ENCODE measurements at regions not wholly inside any gene's neighbourhood (a gene's known extent, or its start where the extent isn't known, plus 50 kb on each side); places are given as distances from the start of the nearest gene placed in this dataset.
"Not testable (repeated sequence)": the region's sequence is repeated elsewhere in the genome, so short reads cannot be mapped to it uniquely, and the experiment has no call there.

DNA sequence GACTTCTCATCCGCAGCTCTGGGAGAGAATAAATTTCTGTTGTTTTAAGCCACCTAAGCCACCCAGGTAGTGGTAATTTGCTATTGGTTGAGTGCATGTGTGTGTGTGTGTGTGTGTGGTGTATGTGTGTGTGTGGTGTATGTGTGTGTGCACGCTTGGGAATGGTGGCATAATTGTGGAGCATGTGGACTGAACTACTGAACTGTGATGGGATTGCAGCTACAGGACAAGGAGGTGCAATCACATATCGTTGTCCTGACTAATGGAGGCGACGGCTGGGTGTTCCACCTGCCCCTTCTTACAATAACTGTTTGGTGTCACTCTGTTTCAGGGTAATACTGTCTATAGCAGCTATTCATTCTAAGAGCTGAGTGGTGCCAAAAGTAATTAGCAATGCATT lies 448.7 kb upstream of the PFKP start:
- no peak for DNase-seq

DNA sequence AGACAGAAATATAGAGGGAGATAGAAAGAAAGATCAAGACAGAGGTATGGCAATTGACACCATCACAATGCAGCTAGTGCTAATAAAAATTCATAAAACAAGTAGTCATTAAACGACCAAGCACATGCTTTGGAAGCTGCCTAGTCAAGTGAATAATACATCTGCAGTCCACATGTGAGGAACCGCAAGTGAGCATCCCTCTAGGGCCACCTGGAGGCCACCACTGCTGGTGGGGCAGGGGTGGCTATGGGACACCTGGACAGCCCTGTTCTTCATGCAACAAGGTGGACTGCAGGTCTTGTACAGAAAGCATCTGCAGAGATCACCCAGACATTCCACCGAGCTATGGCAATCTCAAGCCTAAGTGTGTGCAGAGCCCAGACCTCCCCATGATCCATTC lies 451.1 kb upstream of the PFKP start:
- no peak for DNase-seq

DNA sequence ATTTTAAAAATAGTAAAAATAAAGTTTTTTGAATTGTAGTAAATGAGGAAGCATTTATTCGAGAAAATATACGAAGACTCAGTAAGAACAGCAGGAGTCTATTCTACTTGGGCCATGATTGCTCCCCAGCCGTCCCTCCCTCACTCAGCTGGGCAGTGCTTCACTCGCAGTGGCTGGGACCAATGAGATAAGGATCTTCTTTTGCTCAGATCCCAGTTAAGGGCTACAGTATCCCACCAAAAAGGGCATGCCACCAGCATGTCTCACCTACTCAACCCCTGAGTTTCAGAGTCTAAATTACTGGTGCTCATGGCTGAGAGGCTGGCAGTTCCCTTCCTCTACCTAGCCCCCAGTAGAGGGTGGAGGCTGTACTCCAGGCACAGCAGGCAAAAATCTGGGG lies 455.7 kb upstream of the PFKP start:
- no peak for DNase-seq

DNA sequence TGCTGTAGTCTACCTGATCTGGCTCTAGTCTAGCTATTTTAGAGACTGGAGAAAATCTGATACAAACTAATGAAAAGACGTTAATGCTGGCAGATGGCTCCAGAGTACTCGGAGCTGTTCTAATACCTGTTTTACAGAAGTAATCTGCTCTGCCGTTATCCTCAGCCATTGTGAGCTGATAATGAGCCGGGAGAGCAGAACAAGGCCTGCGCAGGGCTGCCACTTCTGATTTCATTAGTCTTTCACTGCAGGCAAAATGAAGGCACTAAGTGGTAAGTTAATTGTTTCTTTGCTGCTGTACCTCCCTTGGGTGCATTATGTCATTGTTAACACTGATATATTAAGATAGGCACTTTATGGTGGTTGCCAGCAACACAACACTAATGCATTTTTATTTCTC lies 456.4 kb upstream of the PFKP start:
- no peak for DNase-seq

DNA sequence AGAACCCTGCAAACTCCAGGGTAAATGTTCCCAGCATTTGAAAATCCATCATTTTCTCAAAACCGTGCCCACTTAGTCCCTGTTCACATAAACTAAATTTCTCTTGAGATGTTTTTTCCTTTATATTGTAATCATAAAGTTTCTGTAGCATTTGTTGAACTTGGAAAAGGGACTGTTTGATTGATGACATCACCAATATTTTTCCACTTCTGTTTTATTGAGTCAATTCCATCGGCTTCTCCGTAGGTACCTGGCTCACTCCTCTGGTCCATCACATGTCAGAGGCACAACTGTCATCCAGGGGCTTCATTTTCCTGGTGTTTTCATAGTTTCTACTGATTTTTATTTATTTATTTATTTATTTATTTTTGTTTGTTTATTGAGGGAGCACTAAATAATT lies 462.5 kb upstream of the PFKP start:
- DNase-seq = no peak

DNA sequence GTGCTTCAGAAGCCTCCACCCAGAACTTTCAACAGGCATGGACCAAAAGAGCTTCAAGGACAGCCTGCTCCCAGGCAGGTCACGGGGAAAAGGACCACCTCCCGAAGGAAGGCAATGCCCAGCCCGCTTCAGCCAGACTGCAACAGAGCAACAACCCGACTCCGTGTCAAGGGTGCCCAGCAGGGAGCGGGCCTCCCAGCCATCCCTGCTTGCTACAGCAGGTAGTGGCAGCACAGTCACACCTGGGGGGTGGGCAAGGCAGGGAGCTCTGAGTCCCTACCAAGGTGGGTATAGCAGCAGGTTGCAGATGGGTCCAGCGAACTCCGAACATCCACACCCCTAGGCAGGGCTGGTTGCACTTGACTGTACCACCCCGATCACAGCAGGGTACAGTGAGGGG lies 467.8 kb upstream of the PFKP start:
- DNase-seq = no peak

DNA sequence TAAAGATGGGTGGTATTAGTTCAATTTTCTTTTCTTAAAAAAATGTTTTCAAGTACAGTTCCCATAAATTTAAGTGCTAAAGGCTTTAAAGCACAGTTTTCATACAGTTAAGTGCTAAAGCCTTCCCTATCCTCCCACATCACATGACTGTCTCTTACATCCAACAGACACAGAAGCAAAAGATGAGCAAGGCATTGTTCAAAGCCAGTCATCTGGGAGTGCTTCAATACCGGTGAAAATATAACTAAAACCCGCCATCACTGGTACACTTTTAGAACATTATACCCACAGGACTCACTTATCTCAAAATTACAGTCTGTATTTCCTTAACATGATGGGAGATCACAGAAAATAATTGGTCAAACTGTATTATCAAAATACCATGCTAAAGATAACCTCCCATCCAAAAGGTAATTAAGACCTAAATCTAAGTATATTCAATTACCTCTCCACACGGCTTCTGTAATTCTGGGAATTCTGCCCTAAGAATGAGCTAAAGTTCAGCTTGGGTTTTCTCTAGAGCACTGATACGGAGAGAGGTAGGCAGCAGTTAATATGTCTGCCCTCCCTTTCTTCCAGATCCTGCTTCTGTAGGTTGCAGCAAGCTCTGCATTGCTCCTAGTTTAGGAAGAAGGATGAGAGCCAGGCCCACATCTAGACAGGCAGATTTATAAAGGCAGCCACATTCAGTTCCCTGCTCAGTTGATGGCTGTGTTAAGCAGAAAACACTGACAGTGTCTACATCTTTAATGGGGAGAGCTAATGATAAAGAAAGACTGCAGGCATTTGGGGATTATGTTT lies 474.8 kb upstream of the PFKP start:
- no peak for DNase-seq

DNA sequence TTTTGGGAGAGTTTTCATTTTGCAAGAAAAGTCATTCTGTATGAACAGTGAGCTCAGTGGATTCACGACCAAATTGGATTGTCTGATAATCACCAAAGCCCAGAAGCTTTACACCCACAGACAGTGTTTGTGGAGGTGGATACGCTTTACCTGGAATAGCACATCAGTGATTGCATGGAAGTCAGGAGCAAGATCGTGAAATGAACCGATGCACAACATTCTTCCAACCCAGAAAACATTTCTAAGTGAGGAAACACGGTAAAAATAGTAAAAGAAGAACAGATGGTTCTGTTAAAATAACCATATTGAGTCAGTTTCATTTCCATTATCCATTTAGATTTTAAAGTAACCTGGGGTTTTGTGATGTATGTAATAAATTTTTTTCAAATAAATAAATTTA lies 478.2 kb upstream of the PFKP start:
- no peak for DNase-seq

DNA sequence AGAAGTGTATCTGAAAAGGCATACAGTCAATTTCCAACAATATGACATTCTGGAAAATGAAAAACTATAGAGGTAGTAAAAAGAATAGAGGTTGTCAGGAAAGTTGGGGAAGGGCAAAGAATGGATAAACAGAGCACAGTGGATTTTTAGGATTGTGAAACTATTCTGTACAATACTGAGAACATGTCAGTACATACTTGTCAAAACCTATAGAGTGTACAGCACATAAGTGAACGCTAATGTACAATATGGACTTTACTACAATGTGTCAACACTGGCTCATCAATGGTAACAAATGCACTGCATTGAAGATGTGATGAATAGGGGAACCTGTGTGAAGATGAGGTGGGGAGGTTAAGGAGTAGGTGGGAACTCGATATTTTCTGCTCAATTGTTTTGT lies 483.0 kb upstream of the PFKP start:
- DNase-seq = no peak

DNA sequence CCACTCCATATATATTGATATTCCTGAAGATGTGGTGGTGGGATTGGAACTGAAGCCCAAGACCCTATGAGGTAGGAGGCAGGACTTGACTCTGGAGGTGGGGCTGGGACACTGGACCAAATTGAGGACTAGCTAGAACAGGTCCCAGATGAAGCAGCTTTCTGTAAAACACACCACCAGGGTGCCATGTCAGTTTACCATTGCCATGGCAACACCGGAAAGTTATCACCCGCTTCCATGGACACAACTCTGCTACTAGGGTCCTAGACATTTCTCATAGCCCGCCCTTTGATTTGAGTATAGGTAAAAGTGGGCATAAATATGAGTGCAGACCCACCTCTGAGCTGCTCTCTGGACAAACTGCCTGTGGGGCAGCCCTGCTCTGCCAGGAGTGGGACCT lies 490.5 kb upstream of the PFKP start:
- DNase-seq = no peak

DNA sequence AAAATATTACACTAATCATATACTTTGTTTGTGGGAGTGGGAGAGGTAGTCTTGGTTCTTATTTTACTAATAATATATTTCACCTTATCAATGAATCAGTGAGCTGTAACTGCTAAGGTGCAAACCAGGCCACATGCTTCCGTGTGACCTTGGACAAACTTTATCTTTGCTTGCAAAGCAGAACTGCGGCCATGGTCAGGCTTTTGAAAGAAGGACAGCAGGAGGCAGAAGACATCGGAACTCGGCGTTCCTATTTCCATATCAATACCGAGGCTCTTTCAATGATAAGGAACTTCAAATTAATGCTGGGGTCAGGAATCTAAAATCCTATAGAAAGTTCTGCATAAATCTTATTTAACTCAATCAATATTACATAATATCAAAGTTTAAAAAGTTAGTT lies 491.9 kb upstream of the PFKP start:
- no peak for DNase-seq

DNA sequence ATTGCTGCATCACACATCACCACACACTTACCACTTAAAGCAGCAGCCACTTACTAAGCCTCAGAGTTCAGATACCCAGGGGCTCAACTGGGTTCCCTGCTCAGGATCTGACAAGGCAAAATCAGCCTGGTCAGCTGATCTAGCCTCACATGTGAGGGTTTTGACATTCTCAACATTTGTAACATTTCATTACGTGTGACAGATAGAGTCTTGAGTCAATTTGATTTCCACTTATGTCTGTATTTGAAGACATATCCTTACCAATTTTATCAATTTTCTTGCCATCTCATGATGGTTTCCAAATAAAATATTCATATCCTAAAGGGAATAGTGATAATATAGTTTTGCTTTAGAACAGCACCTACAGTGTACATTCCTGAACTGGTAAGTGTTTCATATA lies 494.7 kb upstream of the PFKP start:
- no peak for DNase-seq

DNA sequence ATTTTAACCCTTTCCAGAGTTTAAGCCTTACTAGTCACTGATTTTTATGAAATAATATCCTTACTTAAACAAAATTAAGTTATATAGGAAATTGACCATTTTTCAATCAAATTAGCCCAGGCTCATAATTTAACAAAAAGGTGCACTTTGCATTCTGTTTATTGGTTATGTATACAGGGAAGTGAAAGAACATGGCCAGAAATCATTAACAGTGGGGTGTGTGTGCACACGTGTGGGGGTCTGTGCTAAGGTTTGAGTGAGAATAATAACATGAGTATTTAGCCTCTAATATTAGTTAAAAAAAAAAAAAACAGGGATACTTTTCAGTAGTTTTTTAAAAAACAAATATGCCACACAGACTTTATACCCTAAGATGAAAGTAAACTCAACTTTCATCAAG lies 510.5 kb upstream of the PFKP start:
- no peak for DNase-seq

DNA sequence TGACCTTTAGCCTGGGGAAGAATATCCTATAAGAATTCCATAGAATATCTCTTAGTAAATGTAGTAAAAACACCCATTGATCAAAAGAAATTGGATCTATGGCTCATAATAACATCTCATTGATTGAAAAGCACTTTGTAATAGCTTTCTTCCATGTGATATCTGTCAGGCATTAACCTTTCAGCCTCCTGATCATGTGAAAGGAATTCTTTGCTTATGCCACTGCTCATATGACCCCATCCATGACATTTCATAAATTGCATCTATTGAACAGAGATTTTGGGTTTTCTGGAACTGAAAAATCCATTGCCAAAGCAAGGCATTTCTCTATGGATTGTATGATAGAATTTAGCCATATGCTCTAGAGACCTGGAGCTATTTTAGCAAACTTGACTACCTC lies 519.3 kb upstream of the PFKP start:
- DNase-seq = no peak

DNA sequence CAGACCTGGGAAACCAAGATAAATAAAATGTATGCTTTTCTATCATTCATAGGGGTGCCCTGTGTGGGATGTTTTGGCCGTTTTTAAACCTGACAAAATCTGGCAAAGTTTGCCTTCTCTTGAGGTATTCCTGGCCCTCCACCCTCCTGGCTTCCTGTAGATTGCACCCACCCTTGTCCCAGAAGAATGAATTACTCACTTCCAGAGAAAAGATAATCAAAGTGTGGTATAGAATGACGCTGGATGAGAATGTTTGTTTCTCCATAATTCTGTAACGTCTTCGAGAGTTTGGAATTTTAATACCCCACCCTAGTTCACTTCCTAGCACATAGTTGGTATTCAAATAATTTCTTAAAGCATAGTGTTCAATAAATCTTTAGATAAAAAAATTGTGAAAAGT lies 519.7 kb upstream of the PFKP start:
- no peak for DNase-seq

DNA sequence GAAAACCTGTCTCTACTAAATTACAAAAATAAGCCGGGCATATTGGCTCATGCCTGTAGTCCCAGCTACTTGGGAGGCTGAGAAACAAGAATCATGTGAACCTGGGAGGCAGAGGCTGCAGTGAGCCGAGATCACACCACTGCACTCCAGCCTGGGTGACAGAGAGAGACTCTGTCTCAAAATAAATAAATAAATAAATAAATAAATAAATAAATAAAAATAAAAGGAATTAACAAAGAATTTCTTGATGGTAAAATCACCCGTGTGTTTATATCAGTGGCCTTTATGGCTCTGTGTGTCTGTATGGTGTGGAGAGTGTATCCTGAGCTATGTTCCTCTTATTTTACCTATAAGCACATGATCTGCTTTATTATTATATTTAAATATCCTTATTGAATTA lies 520.5 kb upstream of the PFKP start:
- DNase-seq = not testable (repeated sequence)

DNA sequence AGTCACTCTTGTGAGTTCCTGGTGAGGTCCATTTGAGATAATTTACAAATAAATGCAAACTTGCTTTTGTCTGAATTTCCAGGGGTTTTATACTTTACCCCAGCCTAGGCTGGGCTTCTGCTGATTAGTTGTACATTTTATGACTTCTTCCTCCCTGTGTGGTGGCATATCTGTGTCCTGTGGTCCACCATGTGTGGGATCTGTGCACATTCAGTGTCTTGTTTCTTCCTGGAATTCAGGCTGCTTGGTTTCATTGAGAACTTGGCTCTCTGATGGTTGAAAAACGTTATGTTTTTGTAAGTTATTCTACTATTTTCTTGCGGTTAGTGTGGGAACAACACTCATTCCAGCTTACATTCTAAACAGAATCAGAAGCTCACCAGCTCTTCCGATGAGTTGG lies 523.4 kb upstream of the PFKP start:
- no peak for DNase-seq

DNA sequence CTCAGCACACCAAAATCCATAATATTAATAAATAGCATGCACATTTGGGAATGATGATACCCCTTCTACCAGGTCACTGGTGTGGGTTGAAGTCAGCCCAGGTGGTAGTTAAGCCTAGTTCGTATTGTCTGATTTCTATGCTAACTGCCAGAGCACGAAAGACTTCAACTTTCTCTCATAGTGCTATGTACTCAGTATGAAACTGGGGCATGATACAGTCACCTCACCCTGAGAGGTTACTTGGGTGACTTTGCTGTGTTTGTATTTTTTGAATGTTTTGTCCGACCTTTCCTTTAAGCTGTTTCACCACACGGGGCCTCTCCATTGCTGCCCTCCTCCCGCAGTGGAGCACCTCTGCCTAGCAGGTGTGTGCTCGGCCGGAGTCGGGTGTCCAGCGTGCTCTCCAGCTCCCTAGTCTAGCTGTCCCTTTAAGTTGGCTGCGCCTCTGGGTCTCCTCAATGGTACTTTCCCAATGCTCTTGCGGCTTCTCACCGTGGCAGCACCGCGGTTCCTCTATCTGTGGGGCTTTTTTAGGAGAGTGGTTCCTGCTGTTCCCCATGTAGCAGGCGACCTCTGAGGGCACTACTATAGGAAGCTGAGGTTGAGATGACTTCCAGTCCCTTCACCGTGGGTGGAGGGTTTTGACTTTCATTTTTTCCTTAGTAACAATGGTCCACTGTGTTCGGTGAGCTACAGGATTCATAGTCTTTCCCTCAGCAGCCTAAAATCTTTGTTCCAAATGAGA lies 524.0 kb upstream of the PFKP start:
- DNase-seq = no peak

DNA sequence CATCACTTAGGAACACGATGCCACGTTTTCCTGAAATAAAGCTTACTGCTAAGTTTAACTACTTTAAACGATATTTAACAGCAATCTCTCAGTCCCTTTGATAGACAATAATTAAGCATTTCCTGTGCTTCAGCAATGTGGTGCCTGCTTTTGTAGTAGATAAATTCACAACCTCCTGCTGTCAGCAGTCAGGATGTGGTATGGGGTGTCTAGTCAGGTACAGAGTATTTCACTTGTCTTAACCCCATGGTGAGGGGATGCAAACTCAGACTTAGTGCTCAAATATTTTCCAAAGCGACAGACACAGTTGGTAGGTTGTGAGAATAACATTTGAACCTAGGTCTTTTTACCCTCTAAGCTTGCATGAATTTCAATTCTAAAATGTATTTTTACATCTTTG lies 526.2 kb upstream of the PFKP start:
- DNase-seq = no peak

DNA sequence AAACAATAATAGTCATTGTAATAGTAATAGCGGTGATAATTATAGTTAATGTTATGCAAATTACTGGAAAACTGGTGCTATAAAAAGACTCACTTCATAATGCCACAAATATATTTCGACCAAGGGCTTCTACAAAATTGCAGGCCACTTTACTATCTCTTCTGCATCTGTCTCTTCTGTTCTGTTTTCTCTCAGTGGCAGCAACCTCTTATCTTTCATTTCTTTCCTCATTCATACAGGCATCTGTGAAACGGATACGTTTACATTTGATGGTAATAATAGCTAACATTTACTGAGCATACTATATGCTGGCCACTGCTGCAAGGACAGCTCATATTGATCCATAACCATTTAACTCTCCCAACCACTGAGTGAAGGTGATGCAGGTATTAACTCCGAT lies 537.4 kb upstream of the PFKP start:
- DNase-seq = no peak

DNA sequence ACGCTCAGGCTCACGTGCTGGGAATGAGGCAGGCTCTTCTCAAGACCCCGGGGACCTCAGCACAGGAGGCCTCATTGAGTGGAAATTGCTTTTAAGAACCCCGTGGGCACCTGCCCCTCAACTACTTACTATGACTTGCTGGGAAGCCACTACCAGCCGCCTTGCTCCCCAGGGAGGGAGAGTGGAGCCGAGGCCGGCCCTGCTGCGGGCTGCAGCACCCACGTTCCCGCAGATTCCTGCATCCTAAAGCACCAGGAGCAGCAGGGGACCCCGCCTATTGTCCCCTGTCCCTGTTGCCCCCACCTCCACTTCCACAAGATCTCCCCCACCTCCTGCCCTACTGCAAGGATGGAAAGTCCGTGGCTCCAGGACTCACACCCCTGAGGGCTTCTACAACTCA lies 541.6 kb upstream of the PFKP start:
- DNase-seq = no peak

DNA sequence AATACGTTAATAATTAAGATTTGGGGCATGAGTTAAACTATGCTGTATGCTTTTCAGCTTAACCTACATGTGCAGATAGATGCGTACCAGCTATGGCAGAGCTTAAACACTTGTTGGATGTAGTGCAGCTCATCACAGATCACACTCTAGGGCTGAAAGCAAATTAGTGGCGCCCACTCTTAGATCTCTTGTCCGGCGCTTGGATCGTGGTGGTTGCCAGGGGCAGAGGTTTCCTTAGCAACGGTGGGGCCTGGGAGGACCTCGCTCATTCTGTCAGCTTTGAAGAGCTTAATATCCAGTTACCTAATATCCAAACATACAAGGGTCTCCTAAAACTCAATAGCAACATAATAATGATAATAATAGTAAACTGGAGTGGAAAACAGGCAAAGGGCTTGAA lies 548.2 kb upstream of the PFKP start:
- DNase-seq = no peak

DNA sequence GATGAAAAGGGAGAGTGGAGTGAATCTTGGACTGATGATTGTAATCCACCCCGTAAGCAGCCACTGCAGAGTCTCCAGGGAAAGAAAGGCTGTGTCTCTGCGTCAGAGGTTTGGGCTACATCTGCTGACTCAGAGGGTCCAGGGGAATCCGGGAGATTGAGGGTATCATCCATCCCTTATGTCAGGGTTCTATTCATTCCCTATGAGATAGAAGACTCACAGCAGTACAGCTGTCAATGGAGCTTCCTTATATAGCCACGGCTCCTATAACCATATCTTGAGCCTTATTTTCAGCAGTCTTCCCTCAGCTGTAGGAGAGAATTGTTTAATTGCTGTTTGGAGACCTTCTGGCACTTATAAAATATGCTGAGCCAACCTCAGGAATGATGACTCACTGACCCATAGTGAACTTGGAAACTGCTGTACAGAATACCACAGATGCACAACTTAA lies 558.2 kb upstream of the PFKP start:
- no peak for DNase-seq

DNA sequence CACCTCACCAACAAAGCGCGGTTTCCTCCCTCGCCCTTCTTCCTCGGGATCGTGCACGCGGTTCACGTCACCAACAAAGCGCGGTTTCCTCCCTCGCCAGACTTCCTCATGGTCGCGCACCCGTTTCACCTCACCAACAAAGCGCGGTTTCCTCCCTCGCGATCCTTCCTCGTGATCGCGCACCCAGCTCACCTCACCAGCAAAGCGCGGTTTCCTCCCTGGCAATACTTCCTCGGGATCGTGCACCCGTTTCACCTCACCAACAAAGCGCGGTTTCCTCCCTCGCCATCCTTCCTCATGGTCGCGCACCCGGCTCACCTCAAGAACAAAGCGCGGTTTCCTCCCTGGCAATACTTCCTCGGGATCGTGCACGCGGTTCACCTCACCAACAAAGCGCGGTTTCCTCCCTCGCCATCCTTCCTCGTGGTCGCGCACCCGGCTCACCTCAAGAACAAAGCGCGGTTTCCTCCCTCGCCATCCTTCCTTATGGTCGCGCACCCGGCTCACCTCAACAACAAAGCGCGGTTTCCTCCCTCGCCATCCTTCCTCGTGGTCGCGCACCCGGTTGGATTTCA lies 565.9 kb upstream of the PFKP start:
- not testable (repeated sequence) for DNase-seq
